IMR-90 (cell line): ENCODE measurements at regions not wholly inside any gene's neighbourhood (a gene's known extent, or its start where the extent isn't known, plus 50 kb on each side); places are given as distances from the start of the nearest gene placed in this dataset.

Source experiments
- ATAC-seq: fragments of 200-7000 bp; cut with Tn5 transposase; 2 replicates; pipeline ENCODE4 v1.9.1; 2020; ENCODE audit warnings: low read depth, mild to moderate bottlenecking, moderate library complexity
- BruUV-seq: library from RNA; stranded (reverse); fragments of 400-500 nt; replicated peaks from 2 replicates; lab custom pipeline; 2021; lab: Mats Ljungman, UMichigan
- CTCF ChIA-PET: fragments of 300-600 bp; formaldehyde crosslinking; extraction: SDS; loops from one replicate; lab custom pipeline; 2021; ENCODE audit warnings: antibody characterized with exemption; lab: Yijun Ruan, JAX
- POLR2A ChIA-PET: fragments of 300-600 bp; sonication (Branson Sonifier 250); formaldehyde crosslinking; loops from one replicate; lab custom pipeline; 2022; ENCODE audit warnings: antibody characterized with exemption; ENCODE audit not compliant: unreplicated experiment; lab: Charles Lee
- DNase-seq: peaks from one replicate; pipeline ENCODE4 v3.0.0; 2013
- H2AFZ ChIP-seq: replicated peaks from 2 replicates; pipeline ENCODE3; 2013; ENCODE audit warnings: low read length, mild to moderate bottlenecking; ENCODE audit not compliant: poor library complexity
- H2AK5ac ChIP-seq: 2 replicates; pipeline ENCODE4 v1.6.1; 2013; ENCODE audit warnings: low read depth, low read length, inconsistent platforms
- H2AK9ac ChIP-seq: replicated peaks from 2 replicates; pipeline ENCODE3; 2013; ENCODE audit warnings: mild to moderate bottlenecking, low read depth, low read length, moderate library complexity; ENCODE audit not compliant: poor library complexity
- H2BK120ac ChIP-seq: 2 replicates; pipeline ENCODE4 v1.6.1; 2013; ENCODE audit warnings: low read depth, low read length, inconsistent platforms
- H2BK15ac ChIP-seq: 3 replicates; pipeline ENCODE4 v1.6.1; 2013; ENCODE audit warnings: low read depth, low read length, inconsistent platforms
- H2BK20ac ChIP-seq: 2 replicates; pipeline ENCODE4 v1.6.1; 2013; ENCODE audit warnings: low read depth, mild to moderate bottlenecking, inconsistent platforms, low read length, moderate library complexity
- H2BK5ac ChIP-seq: 2 replicates; pipeline ENCODE4 v1.6.1; 2013; ENCODE audit warnings: mild to moderate bottlenecking, low read depth, low read length, inconsistent platforms; ENCODE audit not compliant: poor library complexity, severe bottlenecking
- H3K14ac ChIP-seq: replicated peaks from 2 replicates; pipeline ENCODE4 v1.6.1; 2013; ENCODE audit warnings: low read depth, low read length, inconsistent platforms
- H3K18ac ChIP-seq: 2 replicates; pipeline ENCODE4 v1.6.1; 2013; ENCODE audit warnings: low read depth, low read length, control low read depth
- H3K23ac ChIP-seq: 2 replicates; pipeline ENCODE4 v1.6.1; 2013; ENCODE audit warnings: low read depth, low read length, inconsistent platforms
- H3K27ac ChIP-seq: 2 replicates; pipeline ENCODE4 v1.5.1; 2013; ENCODE audit warnings: mild to moderate bottlenecking, control low read depth, low read length; ENCODE audit not compliant: insufficient read depth
- H3K27me3 ChIP-seq: 2 replicates; pipeline ENCODE4 v1.6.1; 2013; ENCODE audit warnings: low read length; ENCODE audit not compliant: control insufficient read depth, insufficient read depth
- H3K36me3 ChIP-seq: 2 replicates; pipeline ENCODE4 v1.6.1; 2013; ENCODE audit warnings: low read length, mixed read lengths; ENCODE audit not compliant: control insufficient read depth, insufficient read depth
- H3K4ac ChIP-seq: 2 replicates; pipeline ENCODE4 v1.6.1; 2013; ENCODE audit warnings: low read depth, low read length, inconsistent platforms
- H3K4me1 ChIP-seq: 2 replicates; pipeline ENCODE4 v1.6.1; 2013; ENCODE audit warnings: low read length, mixed read lengths; ENCODE audit not compliant: control insufficient read depth, insufficient read depth
- H3K4me2 ChIP-seq: 2 replicates; pipeline ENCODE4 v1.6.1; 2013; ENCODE audit warnings: low read depth, mild to moderate bottlenecking, control low read depth, low read length, moderate library complexity
- H3K4me3 ChIP-seq: 2 replicates; pipeline ENCODE4 v1.5.1; 2013; ENCODE audit warnings: low read depth, mild to moderate bottlenecking, control low read depth, low read length, moderate library complexity; ENCODE audit not compliant: insufficient read depth
- H3K56ac ChIP-seq: 2 replicates; pipeline ENCODE4 v1.6.1; 2013; ENCODE audit warnings: low read length, inconsistent platforms; ENCODE audit not compliant: insufficient read depth; ENCODE audit errors: extremely low read depth
- H3K79me1 ChIP-seq, 2 experiments: 2 replicates each; pipeline ENCODE4 v1.6.1; 2013; ENCODE audit warnings: low read length in 2 of 2, inconsistent platforms in 1 of 2, low read depth in 1 of 2
- H3K9ac ChIP-seq: 2 replicates; pipeline ENCODE4 v1.6.1; 2013; ENCODE audit warnings: low read depth, low read length, control low read depth
- H3K9me1 ChIP-seq: 2 replicates; pipeline ENCODE4 v1.6.1; 2013; ENCODE audit warnings: low read length, inconsistent platforms; ENCODE audit not compliant: insufficient read depth
- H3K9me3 ChIP-seq: 2 replicates; pipeline ENCODE4 v1.6.1; 2013; ENCODE audit warnings: low read length; ENCODE audit not compliant: control insufficient read depth, insufficient read depth
- H4K20me1 ChIP-seq: 2 replicates; pipeline ENCODE4 v1.6.1; 2013; ENCODE audit warnings: low read length, inconsistent platforms; ENCODE audit not compliant: insufficient read depth
- H4K5ac ChIP-seq: 2 replicates; pipeline ENCODE4 v1.6.1; 2013; ENCODE audit warnings: mild to moderate bottlenecking, low read depth, low read length, control low read depth
- H4K8ac ChIP-seq, 2 experiments: 2 replicates each; pipeline ENCODE4 v1.6.1; 2013; ENCODE audit warnings: low read depth in 2 of 2, low read length in 2 of 2, control low read depth in 1 of 2, inconsistent platforms in 1 of 2
- H4K91ac ChIP-seq: 2 replicates; pipeline ENCODE4 v1.6.1; 2013; ENCODE audit warnings: low read depth, low read length, inconsistent platforms; ENCODE audit not compliant: insufficient read depth
- BHLHE40 ChIP-seq: fragments of 150-350 bp; IDR thresholded peaks from 2 replicates; pipeline ENCODE4 v1.6.1; 2016; ENCODE audit warnings: mild to moderate bottlenecking, low read depth, low read length
- CEBPB ChIP-seq: IDR thresholded peaks from 2 replicates; pipeline ENCODE4 v1.6.1; 2012; ENCODE audit warnings: low read depth, low read length, improper control_type of control experiment
- CHD1 ChIP-seq: IDR thresholded peaks from 2 replicates; pipeline ENCODE4 v1.6.1; 2012; ENCODE audit warnings: low read depth, low read length, improper control_type of control experiment
- MAFK ChIP-seq: IDR thresholded peaks from 2 replicates; pipeline ENCODE4 v1.6.1; 2012; ENCODE audit warnings: low read depth, low read length, improper control_type of control experiment
- MXI1 ChIP-seq: IDR thresholded peaks from 2 replicates; pipeline ENCODE4 v1.6.1; 2012; ENCODE audit warnings: low read depth, mild to moderate bottlenecking, low read length, moderate library complexity, borderline replicate concordance
- NFE2L2 ChIP-seq: fragments of 150-350 bp; IDR thresholded peaks from 2 replicates; pipeline ENCODE4 v1.6.1; 2016; ENCODE audit warnings: low read depth, mild to moderate bottlenecking, low read length
- POLR2A ChIP-seq: IDR thresholded peaks from 2 replicates; pipeline ENCODE4 v1.6.1; 2012; ENCODE audit warnings: mild to moderate bottlenecking, low read depth, low read length
- RCOR1 ChIP-seq: IDR thresholded peaks from 2 replicates; pipeline ENCODE4 v1.6.1; 2012; ENCODE audit warnings: mild to moderate bottlenecking, low read length, improper control_type of control experiment; ENCODE audit not compliant: insufficient replicate concordance
- SMC3 ChIP-seq: fragments of 150-350 bp; IDR thresholded peaks from 2 replicates; pipeline ENCODE4 v1.6.1; 2016; ENCODE audit warnings: low read depth, mild to moderate bottlenecking, antibody characterized with exemption, low read length, moderate library complexity
- WGBS, 2 experiments: methylation state at CpG; one replicate each; pipeline versions ENCODE4 v1.1.5 to v1.1.7; 2013; ENCODE audit warnings: missing lambda C conversion rate in 2 of 2; ENCODE audit not compliant: insufficient read length in 1 of 2; ENCODE audit errors: extremely low coverage in 2 of 2; 5-methylcytosine and 5-hydroxymethylcytosine counted together
- dilution Hi-C: fragments of 300-500 bp; cut with HindIII; formaldehyde crosslinking; loops from one replicate; pipeline ENCODE4 v1.14.3; 2018; ENCODE audit warnings: low sequenced_read_pairs; ENCODE audit not compliant: unreplicated experiment
- in situ Hi-C: fragments of 300-500 bp; cut with MboI; formaldehyde crosslinking; loops from 3 replicates; pipeline ENCODE4 v1.14.3; 2019; ENCODE audit warnings: low sequenced_read_pairs, inconsistent platforms, mixed read lengths
- intact Hi-C: fragments of 100-400 bp; cut with micrococcal nuclease; formaldehyde crosslinking; loops from 2 replicates; pipeline ENCODE4 v1.10.0; 2022
- TF ChIP-seq, protein P1 (sequence below): fragments of 150-350 bp; IDR thresholded peaks from 2 replicates; pipeline ENCODE4 v1.6.1; 2016; ENCODE audit warnings: low read depth, mild to moderate bottlenecking, low read length, moderate library complexity, borderline replicate concordance
- TF ChIP-seq, protein P2 (sequence below): fragments of 150-350 bp; IDR thresholded peaks from 2 replicates; pipeline ENCODE4 v1.6.1; 2017; ENCODE audit warnings: mild to moderate bottlenecking, antibody characterized with exemption, low read length, low read depth

DNA sequence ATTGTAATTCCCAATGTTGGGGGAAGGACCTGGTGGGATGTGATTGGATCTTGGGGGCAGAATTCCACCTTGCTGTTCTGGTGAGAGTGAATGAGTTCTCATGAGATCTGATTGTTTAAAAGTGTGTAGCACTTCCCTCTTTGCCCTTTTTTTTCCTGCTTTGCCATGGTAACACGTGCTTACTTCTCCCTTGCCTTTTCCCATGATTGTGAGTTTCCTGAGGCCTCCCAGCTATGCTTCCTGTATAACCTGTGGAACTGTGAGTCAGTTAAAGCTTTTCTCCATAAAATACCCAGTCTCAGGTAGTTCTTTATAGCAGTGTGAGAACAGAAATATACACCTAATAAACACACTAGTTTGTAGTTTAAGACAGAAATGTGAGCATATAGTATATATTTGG lies 166.8 kb upstream of the MAGI2 start:
- Histone ChIP-seq H3K4me2 (no peak overlapping the region), H3K9me3 (no peaks in the 10 kb centered on the region), H2BK15ac (no peak overlapping the region), H3K23ac (no peak overlapping the region), H4K91ac (no peak overlapping the region), H3K4ac (no peak overlapping the region), H3K18ac (no peak overlapping the region), H4K5ac (no peak overlapping the region), H3K14ac (no peak overlapping the region), H3K4me1 (no peaks in the 10 kb centered on the region), H3K9ac (no peak overlapping the region), H3K36me3 (no peaks in the 10 kb centered on the region), H4K8ac (no peak overlapping the region), H2AK5ac (no peak overlapping the region), H3K79me1 (no peaks in the 10 kb centered on the region), H3K27me3 (no peaks in the 10 kb centered on the region), H4K20me1 (no peaks in the 10 kb centered on the region), H2AFZ (no peak overlapping the region), H3K9me1 (no peaks in the 10 kb centered on the region), H2AK9ac (no peak overlapping the region), H3K56ac (no peak overlapping the region), H2BK120ac (no peak overlapping the region), H2BK5ac (no peak overlapping the region), H3K4me3 (no peak overlapping the region), H2BK20ac (no peak overlapping the region), H3K27ac (no peak overlapping the region)
- dilution Hi-C loops, result no loop called here
- ChIA-PET CTCF (no interaction called here), POLR2A (no interaction called here)
- in situ Hi-C loops, result no loop called here
- no CpG with 5 or more reads among the region's 1 CpG for WGBS, 2 experiments
- TF ChIP-seq CEBPB (no peak), MAFK (no peak), MXI1 (no peak), CHD1 (no peak), SMC3 (no peak), POLR2A (no peak), BHLHE40 (no peak), RCOR1 (no peak), NFE2L2 (no peak)
- TF ChIP-seq, protein P1, sequence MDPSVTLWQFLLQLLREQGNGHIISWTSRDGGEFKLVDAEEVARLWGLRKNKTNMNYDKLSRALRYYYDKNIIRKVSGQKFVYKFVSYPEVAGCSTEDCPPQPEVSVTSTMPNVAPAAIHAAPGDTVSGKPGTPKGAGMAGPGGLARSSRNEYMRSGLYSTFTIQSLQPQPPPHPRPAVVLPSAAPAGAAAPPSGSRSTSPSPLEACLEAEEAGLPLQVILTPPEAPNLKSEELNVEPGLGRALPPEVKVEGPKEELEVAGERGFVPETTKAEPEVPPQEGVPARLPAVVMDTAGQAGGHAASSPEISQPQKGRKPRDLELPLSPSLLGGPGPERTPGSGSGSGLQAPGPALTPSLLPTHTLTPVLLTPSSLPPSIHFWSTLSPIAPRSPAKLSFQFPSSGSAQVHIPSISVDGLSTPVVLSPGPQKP, result no peak
- TF ChIP-seq, protein P2, sequence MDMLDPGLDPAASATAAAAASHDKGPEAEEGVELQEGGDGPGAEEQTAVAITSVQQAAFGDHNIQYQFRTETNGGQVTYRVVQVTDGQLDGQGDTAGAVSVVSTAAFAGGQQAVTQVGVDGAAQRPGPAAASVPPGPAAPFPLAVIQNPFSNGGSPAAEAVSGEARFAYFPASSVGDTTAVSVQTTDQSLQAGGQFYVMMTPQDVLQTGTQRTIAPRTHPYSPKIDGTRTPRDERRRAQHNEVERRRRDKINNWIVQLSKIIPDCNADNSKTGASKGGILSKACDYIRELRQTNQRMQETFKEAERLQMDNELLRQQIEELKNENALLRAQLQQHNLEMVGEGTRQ, result no peak
- no TSS peak for BruUV-seq
- DNase-seq (no peak), ATAC-seq (no peak)
- intact Hi-C loops, result no loop called here
